ENCODE measurements at regions not wholly inside any gene's neighbourhood (a gene's known extent, or its start where the extent isn't known, plus 50 kb on each side); places are given as distances from the start of the nearest gene placed in this dataset.

DNA sequence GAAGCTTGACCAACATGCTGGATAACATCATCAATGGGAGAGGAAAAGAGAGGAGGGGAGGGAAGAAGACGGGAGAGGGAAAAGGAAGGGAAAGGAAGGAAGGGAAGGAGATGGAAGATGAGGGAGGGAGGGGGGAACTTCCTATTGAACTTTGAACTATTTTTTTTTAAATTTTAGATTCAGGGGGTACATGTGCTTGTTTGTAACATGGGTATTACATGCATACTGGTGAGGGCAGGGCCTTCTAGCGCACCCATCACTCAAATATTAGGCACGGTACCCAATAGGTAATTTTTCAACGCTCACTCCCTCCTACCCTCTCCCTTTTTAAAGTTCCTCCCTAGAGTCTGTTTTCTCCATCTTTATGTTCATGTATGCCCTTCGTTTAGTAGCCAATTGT, 383.2 kb upstream of the XYLT1 start:
- no peak for ATAC-seq (ENCODE audit: low read depth)
- Mint-ChIP-seq H3K4me3 (no peak overlapping the region), H3K9me3 (peaks cover 2% of the 10 kb centered on the region), H3K4me1 (no peaks in the 10 kb centered on the region), H3K27me3 (no peaks in the 10 kb centered on the region), H3K27ac (no peak overlapping the region), H3K36me3 (no peaks in the 10 kb centered on the region)
- POLR2A ChIA-PET: no interaction called here
- no peak for DNase-seq

DNA sequence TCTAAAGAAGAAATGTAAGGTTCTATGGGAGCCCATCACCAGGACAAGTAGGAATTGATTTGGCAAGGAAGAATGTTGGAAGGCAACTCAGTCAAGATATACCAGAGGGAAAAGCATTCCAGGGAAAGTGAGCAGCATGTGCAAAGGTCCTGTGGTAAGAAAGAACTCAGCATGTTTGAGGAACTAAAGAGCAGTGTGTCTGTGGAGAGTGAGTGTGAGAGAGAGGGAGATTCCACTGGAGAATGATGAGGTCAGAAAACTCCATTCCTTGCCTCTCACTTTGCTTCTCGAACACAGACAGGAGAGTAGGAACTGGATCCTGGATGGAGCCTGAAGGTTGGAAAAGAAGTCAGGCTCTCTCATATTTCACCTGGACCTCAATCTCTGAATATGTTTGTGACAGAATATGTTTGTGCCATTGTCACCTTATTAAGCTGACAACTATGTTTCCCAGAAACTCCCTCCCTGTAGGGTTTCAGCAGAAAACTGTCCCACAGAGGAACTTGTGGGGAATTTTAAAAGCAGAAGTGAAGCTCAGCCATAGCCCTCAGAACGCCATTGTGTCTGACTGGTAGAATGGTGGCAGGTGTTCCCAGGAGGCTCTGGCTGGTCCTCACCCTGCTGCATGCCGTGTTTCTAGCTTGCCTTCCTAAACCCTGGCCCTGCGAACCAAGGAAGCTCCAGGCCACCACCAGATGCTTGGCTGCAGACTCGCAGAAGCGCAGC, 382.4 kb upstream of the XYLT1 start:
- no peak for DNase-seq
- H3K4me3 Mint-ChIP-seq: no peak overlapping the region
- H3K27ac Mint-ChIP-seq: no peak overlapping the region
- H3K36me3 Mint-ChIP-seq: no peaks in the 10 kb centered on the region
- H3K9me3 Mint-ChIP-seq: peaks cover 2% of the 10 kb centered on the region
- POLR2A ChIA-PET: no interaction called here
- no peaks in the 10 kb centered on the region for H3K27me3 Mint-ChIP-seq
- H3K4me1 Mint-ChIP-seq: no peaks in the 10 kb centered on the region
- ATAC-seq (ENCODE audit: low read depth): no peak

DNA sequence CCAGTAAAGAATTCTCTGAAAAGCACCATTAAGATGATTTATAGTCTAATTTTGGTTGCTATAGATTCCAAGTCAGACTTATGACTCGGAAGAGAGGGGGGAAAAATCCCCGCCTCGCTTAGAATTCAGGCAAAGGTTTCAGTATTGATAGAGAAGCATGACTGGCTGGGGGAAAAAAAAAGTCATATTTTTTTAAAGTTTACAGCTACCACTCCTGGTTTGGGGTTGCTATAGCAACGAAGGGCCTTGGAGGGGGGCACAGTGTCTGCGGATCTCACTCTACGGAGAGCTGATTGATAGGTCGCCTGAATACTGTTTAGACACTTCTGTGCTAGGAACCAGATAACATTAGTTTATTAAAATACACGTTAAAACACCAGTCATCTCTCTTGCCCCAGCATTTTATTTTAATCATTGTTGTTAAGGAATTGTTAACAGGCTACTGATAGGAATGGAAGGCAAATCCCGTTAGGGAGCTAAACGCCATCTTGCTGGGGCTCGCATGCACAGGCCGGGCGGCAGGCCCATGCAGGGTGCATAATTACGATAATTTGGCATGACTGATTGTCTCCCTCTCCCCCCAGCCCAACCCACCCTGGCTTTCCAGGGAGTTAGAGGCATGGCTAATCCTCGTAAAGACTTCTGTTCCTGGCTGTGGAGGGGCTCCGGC, 380.0 kb upstream of the XYLT1 start:
- Mint-ChIP-seq H3K4me1 (no peaks in the 10 kb centered on the region), H3K27ac (no peak overlapping the region), H3K9me3 (peaks cover 2% of the 10 kb centered on the region), H3K4me3 (no peak overlapping the region), H3K36me3 (no peaks in the 10 kb centered on the region), H3K27me3 (no peaks in the 10 kb centered on the region)
- ATAC-seq (ENCODE audit: low read depth) (no peak), DNase-seq (no peak)
- POLR2A ChIA-PET: no interaction called here

DNA sequence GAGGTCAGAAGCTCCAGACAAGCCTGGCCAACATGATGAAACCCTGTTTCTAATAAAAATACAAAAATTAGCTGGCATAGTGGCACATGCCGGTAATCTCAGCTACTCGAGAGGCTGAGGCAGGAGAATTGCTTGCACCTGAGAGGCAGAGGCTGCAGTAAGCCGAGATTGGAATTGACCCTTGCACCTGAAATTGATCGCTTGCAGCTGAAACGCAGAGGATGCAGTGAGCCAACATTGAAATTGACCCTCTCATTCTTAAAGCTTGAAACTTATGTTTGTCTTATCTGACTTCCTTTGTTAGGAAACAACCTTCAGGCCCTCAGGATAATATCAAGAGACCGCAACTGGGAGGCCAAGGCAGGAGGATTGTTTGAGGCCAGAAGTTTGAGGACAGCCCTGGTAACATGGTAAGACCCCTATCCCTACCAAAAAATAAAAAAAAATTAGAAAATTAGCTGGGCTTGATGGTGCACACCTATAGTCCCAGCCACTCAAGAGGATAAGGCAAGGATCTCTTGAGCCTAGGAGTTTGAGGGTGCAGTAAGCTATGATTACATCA, 376.6 kb upstream of the XYLT1 start:
- H3K4me1 Mint-ChIP-seq: no peaks in the 10 kb centered on the region
- H3K27me3 Mint-ChIP-seq: no peaks in the 10 kb centered on the region
- DNase-seq (no peak), ATAC-seq (ENCODE audit: low read depth) (no peak)
- H3K9me3 Mint-ChIP-seq: no peaks in the 10 kb centered on the region
- H3K27ac Mint-ChIP-seq: no peak overlapping the region
- H3K4me3 Mint-ChIP-seq: no peak overlapping the region
- H3K36me3 Mint-ChIP-seq: no peaks in the 10 kb centered on the region
- POLR2A ChIA-PET: interaction anchor here (0.6 kb wide), 1 partner anchor 1849 kb away, joined by 3 read pairs; no protein-coding TSS in a partner anchor

DNA sequence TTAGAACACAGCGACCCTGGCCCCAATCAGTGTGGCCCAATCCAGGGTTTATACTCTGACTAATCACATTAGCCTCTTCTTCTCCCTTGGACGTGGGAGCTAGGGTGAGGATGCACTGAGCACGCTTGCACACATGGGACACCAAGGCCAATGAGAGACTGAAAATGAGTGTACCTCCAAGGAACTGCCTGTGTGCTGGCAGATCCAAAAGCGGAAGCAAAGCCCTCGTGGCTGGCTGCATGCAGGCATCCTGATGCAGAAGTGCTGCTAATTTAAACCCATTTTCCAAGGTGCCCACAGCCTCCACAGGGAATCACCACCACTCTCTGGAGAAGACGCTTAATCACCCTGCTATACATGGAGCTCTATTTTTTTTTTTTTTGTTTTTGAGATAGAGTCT, 375.3 kb upstream of the XYLT1 start:
- Mint-ChIP-seq H3K36me3 (no peaks in the 10 kb centered on the region), H3K9me3 (no peaks in the 10 kb centered on the region), H3K27me3 (no peaks in the 10 kb centered on the region), H3K4me1 (no peaks in the 10 kb centered on the region), H3K4me3 (no peak overlapping the region), H3K27ac (no peak overlapping the region)
- POLR2A ChIA-PET: no interaction called here
- ATAC-seq (ENCODE audit: low read depth): no peak
- DNase-seq: no peak

DNA sequence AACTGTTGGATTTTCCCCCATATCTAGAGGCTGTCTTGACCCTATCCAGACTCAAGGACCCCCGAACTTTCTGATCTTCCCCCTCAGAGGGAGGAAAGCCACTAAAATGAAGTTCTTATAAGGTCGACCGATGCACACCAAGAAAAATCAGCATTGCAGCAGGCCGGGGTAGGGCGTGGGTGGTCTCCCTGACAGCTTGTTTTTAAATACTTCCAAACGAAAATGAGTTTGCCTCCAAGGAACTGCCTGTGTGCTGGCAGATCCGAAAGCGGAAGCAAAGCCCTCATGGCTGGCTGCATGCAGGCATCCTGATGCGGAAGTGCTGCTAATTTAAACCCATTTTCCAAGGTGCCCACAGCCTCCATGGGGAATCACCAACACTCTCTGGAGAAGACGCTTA, 374.3 kb upstream of the XYLT1 start:
- no peaks in the 10 kb centered on the region for H3K27me3 Mint-ChIP-seq
- POLR2A ChIA-PET: no interaction called here
- DNase-seq (no peak), ATAC-seq (ENCODE audit: low read depth) (no peak)
- H3K4me1 Mint-ChIP-seq: no peaks in the 10 kb centered on the region
- H3K27ac Mint-ChIP-seq: no peak overlapping the region
- no peak overlapping the region for H3K4me3 Mint-ChIP-seq
- H3K36me3 Mint-ChIP-seq: no peaks in the 10 kb centered on the region
- no peaks in the 10 kb centered on the region for H3K9me3 Mint-ChIP-seq

DNA sequence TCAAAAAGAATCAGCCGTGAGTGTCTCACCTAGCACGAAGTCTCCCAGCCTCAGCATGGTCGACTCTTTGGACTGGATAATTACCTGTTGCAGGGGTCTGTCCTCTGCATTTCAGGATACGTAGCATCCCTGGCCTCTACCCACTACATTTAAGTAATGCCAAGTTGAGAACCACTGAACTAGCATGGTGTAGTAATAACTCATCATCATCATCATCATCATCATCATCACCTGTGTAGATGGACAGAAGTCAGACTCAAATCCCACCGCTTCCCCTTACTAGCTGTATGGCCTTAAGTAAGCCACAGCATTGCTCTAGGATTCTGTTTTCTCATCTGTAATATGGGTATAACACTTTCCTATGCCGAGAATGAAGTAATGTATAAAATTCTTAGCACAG, 373.1 kb upstream of the XYLT1 start:
- no peaks in the 10 kb centered on the region for H3K36me3 Mint-ChIP-seq
- ATAC-seq (ENCODE audit: low read depth) (no peak), DNase-seq (no peak)
- no peaks in the 10 kb centered on the region for H3K9me3 Mint-ChIP-seq
- H3K4me1 Mint-ChIP-seq: no peaks in the 10 kb centered on the region
- no peaks in the 10 kb centered on the region for H3K27me3 Mint-ChIP-seq
- no peak overlapping the region for H3K27ac Mint-ChIP-seq
- POLR2A ChIA-PET: no interaction called here
- no peak overlapping the region for H3K4me3 Mint-ChIP-seq

DNA sequence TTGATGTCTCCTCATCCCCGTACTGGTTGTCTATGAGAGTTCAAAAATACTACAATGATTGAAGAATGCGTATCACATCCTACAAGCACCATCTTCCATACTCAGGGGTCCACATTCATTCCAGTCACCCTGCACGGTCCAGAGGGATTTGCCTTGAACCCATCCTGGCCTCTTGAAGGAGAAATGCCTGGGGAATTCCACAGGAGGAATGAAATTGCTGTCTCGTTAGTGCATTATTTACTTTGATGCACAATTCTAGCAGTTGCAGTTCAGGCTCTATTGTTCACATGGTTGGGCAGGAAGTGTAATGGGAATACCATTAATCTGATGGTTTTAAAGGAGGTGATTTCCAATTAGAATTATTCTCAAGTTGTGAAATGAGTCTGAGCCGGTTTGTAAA, 369.1 kb upstream of the XYLT1 start:
- no peak for DNase-seq
- H3K9me3 Mint-ChIP-seq: no peaks in the 10 kb centered on the region
- H3K4me1 Mint-ChIP-seq: no peaks in the 10 kb centered on the region
- no peak overlapping the region for H3K4me3 Mint-ChIP-seq
- POLR2A ChIA-PET: no interaction called here
- no peaks in the 10 kb centered on the region for H3K36me3 Mint-ChIP-seq
- no peak for ATAC-seq (ENCODE audit: low read depth)
- no peaks in the 10 kb centered on the region for H3K27me3 Mint-ChIP-seq
- no peak overlapping the region for H3K27ac Mint-ChIP-seq

DNA sequence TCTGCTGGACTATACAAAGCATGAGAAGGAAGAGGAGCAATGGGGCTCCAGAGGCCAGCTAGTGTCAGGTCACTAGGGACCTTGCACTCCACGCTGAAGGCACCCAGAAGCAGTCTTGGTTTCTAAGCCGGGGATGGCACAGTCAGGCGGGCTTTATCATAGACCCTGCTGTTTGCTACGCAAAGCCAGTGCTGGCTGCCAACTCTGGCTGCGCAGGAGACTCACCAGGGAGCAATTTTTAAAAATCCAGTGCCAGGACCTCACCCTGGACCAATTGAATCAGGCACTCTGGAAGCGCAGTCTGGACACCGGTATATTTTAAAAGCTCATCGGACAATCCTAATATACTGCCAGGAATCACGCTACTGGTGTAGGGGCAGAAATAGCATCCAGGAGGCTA, 368.5 kb upstream of the XYLT1 start:
- POLR2A ChIA-PET: no interaction called here
- no peaks in the 10 kb centered on the region for H3K4me1 Mint-ChIP-seq
- H3K36me3 Mint-ChIP-seq: no peaks in the 10 kb centered on the region
- ATAC-seq (ENCODE audit: low read depth): no peak
- H3K27ac Mint-ChIP-seq: no peak overlapping the region
- H3K27me3 Mint-ChIP-seq: no peaks in the 10 kb centered on the region
- H3K4me3 Mint-ChIP-seq: no peak overlapping the region
- H3K9me3 Mint-ChIP-seq: no peaks in the 10 kb centered on the region
- DNase-seq: no peak

DNA sequence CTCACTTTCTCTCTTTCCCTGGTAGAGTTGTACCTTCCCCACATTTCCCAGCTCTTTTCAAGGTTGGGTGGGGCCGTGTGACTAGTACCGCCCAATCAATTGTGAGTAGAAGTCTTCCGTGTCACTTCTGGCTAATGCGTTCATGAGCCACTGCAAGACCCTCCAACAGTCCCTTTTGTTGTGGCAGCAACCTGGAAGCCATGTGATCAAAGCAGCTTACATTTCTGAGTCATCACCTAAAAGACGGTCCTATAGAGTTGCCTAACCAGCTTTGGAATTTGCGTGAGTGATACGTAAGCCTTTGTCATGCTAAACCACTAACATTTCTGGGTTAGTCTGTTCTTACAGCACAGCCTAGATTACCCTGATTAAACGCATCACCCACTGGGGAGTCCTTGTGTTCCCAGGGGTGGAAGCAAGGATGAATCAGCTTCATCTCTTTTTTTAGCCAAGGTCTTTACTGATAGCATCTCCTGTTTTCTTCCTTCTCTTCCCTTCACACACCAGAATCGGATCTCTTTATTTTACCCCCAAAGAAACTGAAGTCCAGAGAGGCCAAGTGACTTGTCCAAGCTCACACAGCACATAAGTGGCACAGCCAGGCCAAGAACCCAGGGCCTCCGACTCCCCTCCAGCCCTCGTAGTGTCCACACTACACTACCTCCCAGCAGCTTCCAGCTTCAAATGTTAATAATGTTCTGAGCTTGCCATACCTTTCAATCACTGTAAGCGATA, 366.3 kb upstream of the XYLT1 start:
- no peak for ATAC-seq (ENCODE audit: low read depth)
- Mint-ChIP-seq H3K9me3 (no peaks in the 10 kb centered on the region), H3K4me1 (no peaks in the 10 kb centered on the region), H3K27me3 (peaks cover 2% of the 10 kb centered on the region), H3K4me3 (no peak overlapping the region), H3K36me3 (no peaks in the 10 kb centered on the region), H3K27ac (no peak overlapping the region)
- DNase-seq: no peak
- POLR2A ChIA-PET: no interaction called here

DNA sequence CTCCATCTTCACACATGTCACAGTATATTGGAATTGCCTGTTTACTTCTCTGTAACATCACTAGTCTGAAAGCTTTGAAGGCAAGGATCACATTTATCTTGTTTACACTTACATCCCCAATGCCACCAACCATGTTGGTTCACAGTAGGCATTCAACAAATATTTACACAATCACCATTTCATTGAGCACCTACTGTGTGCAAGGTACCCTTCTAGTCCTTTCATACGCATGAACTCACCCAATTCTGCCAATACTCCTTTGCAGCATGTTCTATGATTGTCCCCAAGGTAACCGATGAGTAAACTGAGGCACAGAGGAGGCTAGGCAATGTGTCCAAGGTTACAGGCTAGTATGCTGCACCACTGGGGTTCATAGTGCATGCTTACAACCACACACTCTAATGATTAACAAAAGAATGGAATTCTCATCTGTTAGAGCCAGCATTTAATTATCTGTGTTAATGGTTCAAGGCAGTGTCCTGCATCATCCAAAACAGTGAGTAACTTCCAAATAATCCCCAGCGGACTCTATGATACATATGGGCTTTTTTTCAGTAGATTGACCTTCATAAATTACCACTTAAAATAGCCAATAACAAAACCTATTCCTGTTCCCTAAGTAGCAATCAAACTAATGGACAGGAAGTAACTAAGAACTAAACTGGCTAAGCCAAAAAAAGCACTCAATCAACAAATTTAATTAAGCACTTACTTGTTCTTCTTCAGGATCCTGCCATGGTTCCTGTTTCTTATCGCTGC, 364.5 kb upstream of the XYLT1 start:
- Mint-ChIP-seq H3K4me3 (no peak overlapping the region), H3K27me3 (peaks cover 2% of the 10 kb centered on the region), H3K27ac (no peak overlapping the region), H3K9me3 (no peaks in the 10 kb centered on the region), H3K36me3 (no peaks in the 10 kb centered on the region), H3K4me1 (no peaks in the 10 kb centered on the region)
- ATAC-seq (ENCODE audit: low read depth): no peak
- no peak for DNase-seq
- POLR2A ChIA-PET: no interaction called here

DNA sequence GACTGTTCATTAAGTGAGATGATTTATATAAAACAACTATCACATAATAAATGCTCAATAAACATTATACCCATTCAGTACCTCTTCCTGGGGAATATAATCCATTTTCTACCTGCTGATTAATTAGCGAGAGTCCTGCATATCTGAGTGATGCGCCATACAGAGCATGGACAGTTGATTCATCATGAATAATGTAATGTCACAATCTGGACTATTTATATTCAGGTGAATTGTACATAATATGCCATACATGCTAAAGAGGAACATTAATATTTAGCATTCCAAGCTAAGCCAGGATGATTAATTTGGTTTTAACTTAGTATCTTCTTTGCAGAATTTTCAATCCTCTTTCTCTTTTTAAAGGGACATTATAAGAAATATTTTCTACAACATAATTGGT, 362.0 kb upstream of the XYLT1 start:
- no peak overlapping the region for H3K4me3 Mint-ChIP-seq
- no peaks in the 10 kb centered on the region for H3K9me3 Mint-ChIP-seq
- peaks cover 2% of the 10 kb centered on the region for H3K27me3 Mint-ChIP-seq
- no peaks in the 10 kb centered on the region for H3K4me1 Mint-ChIP-seq
- no peak overlapping the region for H3K27ac Mint-ChIP-seq
- ATAC-seq (ENCODE audit: low read depth) (no peak), DNase-seq (no peak)
- H3K36me3 Mint-ChIP-seq: no peaks in the 10 kb centered on the region
- POLR2A ChIA-PET: no interaction called here

DNA sequence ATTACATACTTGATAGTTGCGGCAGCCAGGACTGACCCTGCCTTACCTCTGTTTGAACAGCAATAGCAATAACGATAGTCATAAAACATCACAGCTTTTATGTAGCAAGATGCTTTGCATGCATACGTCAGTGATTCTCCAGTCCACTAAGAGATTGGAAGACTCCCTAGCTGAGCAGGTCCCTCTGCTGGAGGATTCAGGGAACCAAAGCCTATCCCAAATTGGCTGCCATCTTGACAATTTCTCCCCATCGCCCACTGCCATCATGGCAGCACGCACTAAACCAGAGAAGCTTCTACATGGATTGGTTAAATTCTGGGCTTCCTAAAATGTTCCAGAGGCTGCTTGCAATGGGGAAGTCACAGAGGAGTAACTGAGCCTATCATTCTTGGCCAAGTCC, 360.6 kb upstream of the XYLT1 start:
- Mint-ChIP-seq H3K27me3 (peaks cover 2% of the 10 kb centered on the region), H3K4me1 (no peaks in the 10 kb centered on the region), H3K9me3 (no peaks in the 10 kb centered on the region), H3K36me3 (no peaks in the 10 kb centered on the region), H3K4me3 (no peak overlapping the region), H3K27ac (no peak overlapping the region)
- ATAC-seq (ENCODE audit: low read depth): no peak
- POLR2A ChIA-PET: no interaction called here
- no peak for DNase-seq

All from activated naive CD8-positive, alpha-beta T cell treated with anti-CD3 and anti-CD28 coated beads, Interleukin-2, amount 10 ng/mL, durations not matched to agents 7 days and 5 days (primary cell).